SW480 (cell line): ENCODE measurements at regions not wholly inside any gene's neighbourhood (a gene's known extent, or its start where the extent isn't known, plus 50 kb on each side); places are given as distances from the start of the nearest gene placed in this dataset.

ENCODE experiments used
- DNase-seq: peaks from one replicate; pipeline ENCODE4 v3.0.0-alpha.2; 2016; ENCODE audit warnings: low spot score

- DNase-seq, result peak; percentile 3
Observed at GRCh38 chr10:106467506-106467905, 697.0 kb downstream of the SORCS1 start.

GRCh38 chr10:106457522-106457921 is 707.0 kb downstream of the SORCS1 start:
- no peak for DNase-seq

- no peak for DNase-seq
Observed at GRCh38 chr10:106454233-106454632, 710.3 kb downstream of the SORCS1 start.

- no peak for DNase-seq
Observed at GRCh38 chr10:106450966-106451365, 713.5 kb downstream of the SORCS1 start.

GRCh38 chr10:106446920-106447319 is 717.6 kb downstream of the SORCS1 start:
- no peak for DNase-seq

- DNase-seq, result no peak
Observed at GRCh38 chr10:106442223-106442622, 722.3 kb downstream of the SORCS1 start.

GRCh38 chr10:106440767-106441166 is 723.7 kb downstream of the SORCS1 start:
- DNase-seq, result no peak

- no peak for DNase-seq
Observed at GRCh38 chr10:106440355-106440754, 724.2 kb downstream of the SORCS1 start.

- DNase-seq, result no peak
Observed at GRCh38 chr10:106439366-106439765, 725.1 kb downstream of the SORCS1 start.

- DNase-seq, result no peak
Observed at GRCh38 chr10:106438386-106438785, 726.1 kb downstream of the SORCS1 start.

- DNase-seq, result no peak
Observed at GRCh38 chr10:106436123-106436715, 728.3 kb downstream of the SORCS1 start.

- DNase-seq, result no peak
Observed at GRCh38 chr10:106435081-106435480, 729.4 kb downstream of the SORCS1 start.

- no peak for DNase-seq
Observed at GRCh38 chr10:106424981-106425380, 739.5 kb downstream of the SORCS1 start.

GRCh38 chr10:106424054-106424453 is 740.5 kb downstream of the SORCS1 start:
- no peak for DNase-seq

- DNase-seq, result no peak
Observed at GRCh38 chr10:106410331-106410730, 754.2 kb downstream of the SORCS1 start.

GRCh38 chr10:106405141-106405540 is 759.4 kb downstream of the SORCS1 start:
- DNase-seq, result no peak

GRCh38 chr10:106402458-106402857 is 762.0 kb downstream of the SORCS1 start:
- DNase-seq, result no peak

- no peak for DNase-seq
Observed at GRCh38 chr10:106401967-106402366, 762.5 kb downstream of the SORCS1 start.

GRCh38 chr10:106401161-106401560 is 763.3 kb downstream of the SORCS1 start:
- DNase-seq, result no peak

- no peak for DNase-seq
Observed at GRCh38 chr10:106399112-106399511, 765.4 kb downstream of the SORCS1 start.

- DNase-seq, result no peak
Observed at GRCh38 chr10:106396192-106396591, 768.3 kb downstream of the SORCS1 start.

GRCh38 chr10:106395041-106395749 is 769.3 kb downstream of the SORCS1 start:
- DNase-seq, result no peak

GRCh38 chr10:106392778-106393177 is 771.7 kb downstream of the SORCS1 start:
- no peak for DNase-seq

- no peak for DNase-seq
Observed at GRCh38 chr10:106387063-106387462, 777.4 kb downstream of the SORCS1 start.
